ENCODE measurements at regions not wholly inside any gene's neighbourhood (a gene's known extent, or its start where the extent isn't known, plus 50 kb on each side); places are given as distances from the start of the nearest gene placed in this dataset.

DNA sequence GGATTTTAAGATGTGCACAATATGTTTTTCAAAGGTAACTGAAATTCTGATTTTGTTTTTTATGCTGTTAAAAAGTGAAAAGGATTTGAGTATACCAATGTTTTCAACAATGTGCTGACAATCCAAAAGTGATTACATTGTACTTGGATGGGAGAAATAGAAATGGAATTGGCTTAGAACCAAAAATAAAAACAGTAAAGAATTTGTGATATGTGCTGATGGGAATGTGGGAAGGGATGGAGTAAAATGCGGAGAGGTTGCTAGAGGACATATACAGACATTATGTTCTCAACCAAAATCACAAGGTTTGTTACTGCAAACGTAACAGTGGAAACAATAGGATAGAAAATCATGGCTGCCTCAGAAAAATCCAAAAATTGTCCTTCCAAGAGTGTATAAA, 279.3 kb upstream of the TENM4 start:
- TF ChIP-seq, protein P1, sequence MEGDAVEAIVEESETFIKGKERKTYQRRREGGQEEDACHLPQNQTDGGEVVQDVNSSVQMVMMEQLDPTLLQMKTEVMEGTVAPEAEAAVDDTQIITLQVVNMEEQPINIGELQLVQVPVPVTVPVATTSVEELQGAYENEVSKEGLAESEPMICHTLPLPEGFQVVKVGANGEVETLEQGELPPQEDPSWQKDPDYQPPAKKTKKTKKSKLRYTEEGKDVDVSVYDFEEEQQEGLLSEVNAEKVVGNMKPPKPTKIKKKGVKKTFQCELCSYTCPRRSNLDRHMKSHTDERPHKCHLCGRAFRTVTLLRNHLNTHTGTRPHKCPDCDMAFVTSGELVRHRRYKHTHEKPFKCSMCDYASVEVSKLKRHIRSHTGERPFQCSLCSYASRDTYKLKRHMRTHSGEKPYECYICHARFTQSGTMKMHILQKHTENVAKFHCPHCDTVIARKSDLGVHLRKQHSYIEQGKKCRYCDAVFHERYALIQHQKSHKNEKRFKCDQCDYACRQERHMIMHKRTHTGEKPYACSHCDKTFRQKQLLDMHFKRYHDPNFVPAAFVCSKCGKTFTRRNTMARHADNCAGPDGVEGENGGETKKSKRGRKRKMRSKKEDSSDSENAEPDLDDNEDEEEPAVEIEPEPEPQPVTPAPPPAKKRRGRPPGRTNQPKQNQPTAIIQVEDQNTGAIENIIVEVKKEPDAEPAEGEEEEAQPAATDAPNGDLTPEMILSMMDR (IDR thresholded peaks at IDR 0.05) = no peak
- no peak for TF ChIP-seq POLR2A (IDR thresholded peaks at IDR 0.05)
